ENCODE measurements at regions not wholly inside any gene's neighbourhood (a gene's known extent, or its start where the extent isn't known, plus 50 kb on each side); places are given as distances from the start of the nearest gene placed in this dataset.

- DNase-seq (ENCODE audit: extremely low spot score): no peak
- ChIA-PET POLR2A (no interaction called here), CTCF (no interaction called here)
- TF ChIP-seq CTCF (IDR thresholded peaks at IDR 0.05; ENCODE audit: control extremely low read depth, extremely low read depth, low read depth, missing control alignments): no peak
These were observed 333.4 kb downstream of the SH2D4B start for GRCh38 chr10:80871083-80871482.

- ChIA-PET POLR2A (no interaction called here), CTCF (interaction anchor here (1.4 to 2.8 kb wide), 3 partner anchors 9 to 12 kb away, joined by 4 to 10 read pairs (median 4); no protein-coding TSS in a partner anchor)
- DNase-seq (ENCODE audit: extremely low spot score): no peak
- no peak for TF ChIP-seq CTCF (IDR thresholded peaks at IDR 0.05; ENCODE audit: control extremely low read depth, extremely low read depth, low read depth, missing control alignments)
These were observed 340.6 kb downstream of the SH2D4B start for GRCh38 chr10:80878330-80878729.

- ChIA-PET POLR2A (no interaction called here), CTCF (interaction anchor here (1.1 to 2.3 kb wide), 2 partner anchors 11 to 227 kb away, joined by 3 to 10 read pairs; no protein-coding TSS in a partner anchor)
- no peak for DNase-seq (ENCODE audit: extremely low spot score)
- TF ChIP-seq CTCF (IDR thresholded peaks at IDR 0.05; ENCODE audit: control extremely low read depth, extremely low read depth, low read depth, missing control alignments): no peak
These were observed 352.4 kb downstream of the SH2D4B start for GRCh38 chr10:80890146-80890545.

- CTCF ChIA-PET: interaction anchor here (1.0 kb wide), 1 partner anchor 38 kb away, joined by 3 read pairs; no protein-coding TSS in a partner anchor
- POLR2A ChIA-PET: interaction anchor here (0.6 kb wide), 1 partner anchor 662 kb away, joined by 3 read pairs; no protein-coding TSS in a partner anchor
- no peak for DNase-seq (ENCODE audit: extremely low spot score)
- TF ChIP-seq CTCF (IDR thresholded peaks at IDR 0.05; ENCODE audit: control extremely low read depth, extremely low read depth, low read depth, missing control alignments): no peak
These were observed 355.6 kb downstream of the SH2D4B start for GRCh38 chr10:80893256-80893655.

- DNase-seq (ENCODE audit: extremely low spot score): no peak
- POLR2A ChIA-PET: no interaction called here
- TF ChIP-seq CTCF (IDR thresholded peaks at IDR 0.05; ENCODE audit: control extremely low read depth, extremely low read depth, low read depth, missing control alignments): no peak
- CTCF ChIA-PET: interaction anchor here (0.9 to 1.8 kb wide), 2 partner anchors 30 to 230 kb away, joined by 3 to 4 read pairs; no protein-coding TSS in a partner anchor
These were observed 356.6 kb downstream of the SH2D4B start for GRCh38 chr10:80894311-80894791.

- ChIA-PET POLR2A (no interaction called here), CTCF (interaction anchor here (0.9 to 1.8 kb wide), 2 partner anchors 29 to 231 kb away, joined by 3 to 4 read pairs; no protein-coding TSS in a partner anchor)
- TF ChIP-seq CTCF (IDR thresholded peaks at IDR 0.05; ENCODE audit: control extremely low read depth, extremely low read depth, low read depth, missing control alignments): no peak
- no peak for DNase-seq (ENCODE audit: extremely low spot score)
These were observed 357.2 kb downstream of the SH2D4B start for GRCh38 chr10:80894797-80895467.

Data from GM10248 (cell line).